CD4-positive, alpha-beta T cell treated with Interleukin-15 for 1 hour (primary cell): ENCODE measurements at regions not wholly inside any gene's neighbourhood (a gene's known extent, or its start where the extent isn't known, plus 50 kb on each side); places are given as distances from the start of the nearest gene placed in this dataset.

ENCODE experiments used
- DNase-seq: peaks from one replicate; pipeline ENCODE4 v3.0.0-alpha.2; 2020

DNA sequence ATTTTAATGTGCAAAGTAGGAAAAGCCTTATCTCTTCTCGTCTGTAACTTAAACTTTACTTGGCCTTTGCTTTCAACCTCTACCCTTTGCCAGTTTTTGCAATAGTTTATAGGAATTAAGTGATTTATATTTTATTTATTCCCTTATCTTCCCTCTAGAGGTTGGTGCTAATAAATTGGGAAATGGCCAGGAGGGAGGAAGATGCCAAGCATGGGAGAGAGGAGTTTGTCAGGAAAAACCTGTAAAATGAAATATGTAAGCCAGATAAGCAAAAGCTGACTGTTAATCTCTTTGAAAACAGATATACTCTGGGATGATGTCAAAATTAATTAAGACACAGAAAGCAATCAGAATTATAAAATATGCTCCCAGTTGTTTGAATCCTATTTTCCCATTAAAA lies 484.5 kb downstream of the NR2F1-AS1 start:
- no peak for DNase-seq

DNA sequence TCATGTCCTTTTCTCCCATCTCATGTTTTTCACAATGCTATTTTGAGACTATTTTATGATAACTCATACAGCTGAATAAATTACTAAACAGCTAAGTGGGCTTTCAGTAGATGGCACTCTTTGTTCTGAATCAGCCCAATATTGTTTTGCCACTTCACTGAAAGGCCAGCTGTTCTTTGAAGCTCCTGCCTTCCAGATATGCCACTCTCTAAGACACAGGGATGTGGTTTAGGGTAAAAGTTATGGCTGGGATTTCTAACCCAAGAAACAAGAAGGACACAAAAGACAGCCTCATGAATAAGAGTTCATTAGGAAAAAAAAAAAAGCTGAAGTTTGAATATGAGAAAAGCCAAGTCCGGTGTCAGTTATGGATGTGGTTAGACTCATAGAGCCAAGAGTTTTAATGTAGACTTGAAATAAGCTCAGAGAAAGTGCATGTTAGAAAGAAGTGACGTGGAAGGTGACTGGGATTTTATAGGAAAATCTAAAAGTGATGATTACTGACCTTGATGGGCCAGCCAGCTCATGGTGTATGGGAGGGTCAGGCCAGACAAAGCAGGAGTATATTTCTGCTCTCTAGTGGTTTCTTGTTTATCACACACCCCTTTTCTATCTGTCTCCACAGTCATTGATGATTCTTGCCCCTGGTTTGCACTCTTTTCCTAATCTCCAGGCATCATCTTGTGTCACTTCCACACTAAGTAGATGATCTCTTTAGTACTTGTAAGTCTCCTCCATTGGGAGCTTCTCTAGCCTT lies 488.5 kb downstream of the NR2F1-AS1 start:
- DNase-seq = no peak

- no peak for DNase-seq
These were observed 490.3 kb downstream of the NR2F1-AS1 start for GRCh38 chr5:93090698-93091097.

DNA sequence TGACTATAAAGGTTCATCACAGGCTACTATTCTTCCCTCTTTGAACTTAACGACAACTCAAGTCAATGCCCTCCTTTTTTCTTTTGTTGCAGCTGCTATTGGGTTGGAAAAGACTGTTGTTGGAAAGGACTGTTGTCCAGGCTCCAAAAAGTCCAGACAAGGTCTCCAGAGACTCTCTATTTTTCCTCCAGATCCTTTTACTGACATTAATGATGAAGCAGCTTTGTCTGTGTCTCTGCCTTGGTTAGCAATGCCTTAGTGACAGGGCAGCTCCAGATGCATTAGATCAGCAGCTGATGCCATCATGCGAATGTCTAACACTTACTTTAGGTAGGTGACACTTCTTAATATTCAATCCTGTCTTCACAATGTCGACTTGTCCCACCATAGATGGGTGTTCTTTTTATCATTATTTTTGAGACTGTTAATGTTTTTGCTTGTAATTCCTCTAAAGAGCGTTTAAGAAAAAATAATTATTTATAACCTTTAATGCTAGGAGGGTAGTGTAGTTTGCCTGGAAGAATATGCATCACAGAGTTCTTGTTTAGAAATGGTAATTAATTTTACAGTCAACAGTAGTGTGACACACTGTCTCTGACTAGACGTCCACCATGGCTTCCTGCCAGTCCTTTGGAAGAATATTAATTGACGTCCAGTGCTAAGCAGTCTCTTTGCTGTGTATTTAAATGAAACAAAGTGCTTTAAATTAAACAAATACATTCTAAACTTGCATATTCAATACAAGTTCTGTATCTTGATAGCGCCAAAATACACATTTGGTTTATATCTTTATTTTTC lies 492.2 kb downstream of the NR2F1-AS1 start:
- DNase-seq = no peak

DNA sequence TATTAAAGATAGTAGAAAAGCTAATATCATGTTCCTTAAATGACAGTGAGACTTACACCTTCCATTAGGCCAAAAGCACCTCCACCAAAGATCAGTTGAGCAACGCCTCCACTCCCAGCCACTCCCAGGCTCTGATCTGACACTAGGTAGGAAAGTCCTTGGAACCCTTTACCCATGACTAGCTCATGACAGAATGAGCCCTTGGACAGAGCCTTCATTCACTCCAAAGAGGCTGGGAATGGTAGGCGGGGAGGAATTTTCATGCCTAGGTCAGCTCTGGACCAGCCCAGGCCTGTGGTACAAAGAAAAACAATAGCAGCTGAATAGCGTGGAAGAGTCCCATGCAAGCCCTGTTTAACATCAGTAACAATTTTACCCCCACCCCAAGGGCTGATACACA lies 493.7 kb downstream of the NR2F1-AS1 start:
- DNase-seq = no peak

DNA sequence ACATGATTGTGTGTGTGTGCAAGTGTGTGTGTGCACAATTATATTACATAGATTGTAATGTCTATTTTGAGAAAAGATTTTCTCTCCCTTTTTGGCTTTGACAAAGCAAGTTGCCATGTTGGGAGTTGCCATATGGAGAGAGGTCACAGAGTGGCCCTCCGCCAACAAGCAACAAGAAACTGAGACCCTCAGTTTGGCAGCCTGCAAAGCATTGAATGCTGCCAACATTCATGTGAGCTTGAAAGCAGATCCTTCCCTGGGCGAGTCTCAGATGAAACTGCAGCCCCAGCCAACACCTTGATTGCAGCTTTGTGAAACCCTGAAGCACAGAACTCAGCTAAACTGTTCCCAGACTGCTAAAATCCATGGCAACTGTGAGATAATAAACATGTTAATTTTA lies 498.0 kb downstream of the NR2F1-AS1 start:
- DNase-seq = no peak

GRCh38 chr5:93079046-93079445 lies 502.0 kb downstream of the NR2F1-AS1 start:
- no peak for DNase-seq

- no peak for DNase-seq
These were observed 502.7 kb downstream of the NR2F1-AS1 start for GRCh38 chr5:93078082-93079038.

DNA sequence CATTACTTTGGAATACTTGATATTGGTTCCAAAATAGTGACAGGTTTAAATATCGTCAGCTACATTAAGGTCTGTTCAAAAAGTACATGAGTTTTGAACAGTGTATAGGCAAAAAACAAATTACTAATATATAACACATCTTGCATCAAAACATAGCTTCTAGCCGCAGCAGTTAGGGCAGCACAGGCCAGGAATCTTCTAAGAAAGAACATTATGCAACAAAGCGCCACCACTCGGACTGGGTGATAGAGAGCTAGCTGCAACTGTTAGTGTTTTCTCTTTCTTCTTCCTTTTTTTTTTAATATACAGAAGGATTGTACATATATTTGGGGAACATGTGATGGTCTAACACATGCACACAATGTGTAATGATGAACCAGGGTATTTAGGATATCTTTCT lies 504.5 kb downstream of the NR2F1-AS1 start:
- DNase-seq = no peak

DNA sequence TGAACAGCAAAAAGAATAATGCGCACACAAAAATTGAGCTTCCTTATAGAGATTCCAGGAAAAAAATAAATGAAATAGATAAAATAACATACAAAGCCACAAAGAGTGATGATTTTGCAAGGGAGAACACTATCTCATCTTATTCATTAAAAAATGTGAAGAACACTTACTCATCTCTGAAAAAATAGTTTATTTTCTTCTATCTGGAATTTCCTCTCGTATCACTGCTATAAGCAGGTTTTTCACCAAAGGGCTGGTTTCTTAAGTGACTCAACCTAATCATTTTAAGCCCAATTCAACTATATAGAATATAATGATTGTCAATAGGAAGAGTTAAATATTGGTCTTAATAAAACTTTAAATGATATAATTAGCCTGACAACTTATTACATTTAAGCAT lies 504.9 kb downstream of the NR2F1-AS1 start:
- DNase-seq = no peak

DNA sequence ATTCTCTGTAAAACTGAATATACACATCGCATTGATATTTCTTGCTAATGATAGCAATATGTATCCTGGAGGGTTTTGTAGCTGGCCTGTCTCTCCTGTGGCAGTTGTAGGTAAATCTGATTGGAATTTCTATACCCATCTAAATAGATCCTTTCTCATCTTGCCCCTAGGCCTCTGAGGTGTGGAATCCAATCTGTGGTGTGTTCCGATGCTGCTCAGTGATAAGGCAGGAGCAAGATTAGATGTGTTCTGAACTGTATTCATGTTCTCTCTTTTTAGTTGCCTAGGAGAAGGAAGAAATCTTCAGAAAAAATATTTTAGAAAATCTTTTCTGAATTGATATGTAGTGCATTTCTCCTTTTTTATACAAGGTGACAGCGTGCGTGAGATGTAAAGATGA lies 507.5 kb downstream of the NR2F1-AS1 start:
- DNase-seq = no peak

- DNase-seq = no peak
These were observed 508.1 kb downstream of the NR2F1-AS1 start for GRCh38 chr5:93072831-93073459.

DNA sequence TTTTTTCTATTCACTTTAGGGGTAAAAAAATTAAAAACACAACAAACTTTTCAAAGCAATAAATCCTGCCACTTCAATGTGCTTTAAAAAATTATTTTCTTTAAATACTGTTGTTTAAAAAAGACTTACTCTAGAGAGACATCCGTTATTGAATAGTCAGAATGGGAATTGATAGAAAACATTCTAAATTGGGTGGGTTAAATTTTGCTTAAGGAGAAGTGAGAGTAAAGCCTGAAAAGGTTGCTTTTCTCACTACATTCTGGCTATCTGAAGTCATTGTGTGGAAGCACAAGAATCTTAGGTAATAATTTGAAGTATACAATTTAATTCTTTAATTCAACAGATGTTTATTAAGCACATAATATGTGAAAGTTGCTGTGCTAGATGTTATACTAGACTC lies 509.3 kb downstream of the NR2F1-AS1 start:
- DNase-seq = no peak

- no peak for DNase-seq
These were observed 510.1 kb downstream of the NR2F1-AS1 start for GRCh38 chr5:93070938-93071337.

GRCh38 chr5:93069276-93069675 lies 511.7 kb downstream of the NR2F1-AS1 start:
- no peak for DNase-seq

DNA sequence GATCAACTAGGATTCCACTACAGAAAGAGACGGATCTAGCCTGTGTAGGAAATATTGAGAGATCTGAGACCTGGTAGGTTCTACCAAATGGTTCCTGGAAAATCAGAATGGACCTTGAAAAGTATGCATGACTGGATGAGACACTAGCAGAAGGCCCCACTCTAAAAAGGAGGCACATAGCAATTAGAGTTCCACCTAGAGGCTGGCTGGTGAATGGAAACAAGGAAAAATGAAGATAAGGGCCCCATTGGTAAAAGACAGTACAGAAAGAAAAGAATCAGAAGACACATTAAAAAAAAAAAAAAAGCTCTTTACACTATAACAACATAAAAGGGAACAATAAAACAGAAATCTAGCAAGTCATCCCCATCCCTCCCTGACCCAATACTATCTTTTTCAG lies 518.5 kb downstream of the NR2F1-AS1 start:
- DNase-seq = no peak

DNA sequence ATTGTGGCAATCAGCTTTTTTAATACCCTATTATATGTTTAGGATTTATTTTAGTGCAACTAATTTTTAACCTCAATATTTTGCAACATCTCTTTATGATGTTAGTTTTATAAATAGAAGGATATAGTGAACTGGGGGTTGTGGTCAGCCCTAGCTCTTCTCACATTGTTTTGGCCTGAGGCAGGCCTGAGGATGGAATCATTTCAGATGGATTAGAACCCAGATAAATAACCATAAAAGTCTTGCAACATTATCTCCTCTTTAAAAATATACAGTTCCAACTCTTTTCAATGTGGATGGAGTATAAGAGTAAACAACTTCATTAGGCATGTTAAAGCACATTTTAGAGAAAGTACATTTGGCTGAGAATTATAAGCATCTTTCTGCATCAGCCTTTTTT lies 522.7 kb downstream of the NR2F1-AS1 start:
- DNase-seq = no peak

DNA sequence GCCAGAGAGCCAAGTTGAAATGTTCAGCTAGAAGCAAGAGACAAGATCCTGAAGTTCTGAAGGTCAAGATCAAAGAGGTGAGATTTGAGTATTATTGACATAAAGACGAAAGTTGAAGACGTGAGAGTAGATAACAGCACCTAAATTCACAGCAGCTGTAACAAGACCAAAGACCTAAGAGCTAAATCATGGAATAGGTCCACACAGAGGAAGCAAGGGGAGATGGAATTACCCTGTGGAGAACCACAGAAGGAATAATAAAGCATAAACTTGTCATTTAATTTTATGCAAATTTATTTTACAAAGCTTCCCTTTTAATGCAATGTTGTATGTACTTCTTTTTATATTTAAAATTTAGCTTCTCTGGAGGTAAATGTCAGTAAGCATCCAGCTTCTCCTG lies 523.7 kb downstream of the NR2F1-AS1 start:
- DNase-seq = no peak

GRCh38 chr5:93055971-93056370 lies 525.0 kb downstream of the NR2F1-AS1 start:
- DNase-seq = no peak

GRCh38 chr5:93055561-93055960 lies 525.5 kb downstream of the NR2F1-AS1 start:
- no peak for DNase-seq

DNA sequence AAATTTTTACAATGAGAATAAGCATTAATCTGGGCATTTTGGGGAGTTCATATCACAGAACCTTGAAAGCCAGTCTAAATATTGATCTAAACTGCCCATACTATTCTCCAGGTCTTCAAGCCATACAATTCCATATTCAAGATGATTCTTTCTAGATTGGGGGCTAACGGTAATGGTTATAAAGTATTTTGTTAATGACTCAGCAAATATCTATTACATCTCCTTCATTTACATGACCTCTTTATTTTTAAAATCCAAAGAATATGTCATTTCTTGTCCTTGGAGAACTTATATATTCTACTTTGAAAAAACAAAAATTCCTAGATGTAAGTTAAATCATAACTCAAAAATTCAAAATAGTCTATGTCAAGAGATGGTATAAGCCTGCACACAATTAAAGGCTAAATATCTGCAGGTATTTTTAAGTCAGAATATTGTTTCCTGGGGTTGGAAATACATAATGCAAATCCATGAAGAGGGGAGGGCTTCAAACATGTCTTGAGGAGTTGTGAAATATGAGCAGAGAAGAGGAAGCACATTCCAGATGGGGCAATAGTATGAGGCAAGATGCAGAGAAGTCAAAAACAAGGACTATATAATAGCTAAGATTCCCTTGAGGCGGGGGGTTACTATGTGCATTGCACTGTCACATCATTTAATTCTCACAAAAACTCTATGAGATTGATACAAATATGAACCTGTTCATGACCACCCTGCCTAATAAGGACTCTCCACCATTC lies 526.4 kb downstream of the NR2F1-AS1 start:
- no peak for DNase-seq

GRCh38 chr5:93053825-93054224 lies 527.2 kb downstream of the NR2F1-AS1 start:
- DNase-seq = no peak
